ENCODE measurements at regions not wholly inside any gene's neighbourhood (a gene's known extent, or its start where the extent isn't known, plus 50 kb on each side); places are given as distances from the start of the nearest gene placed in this dataset.
"Not testable (repeated sequence)": the region's sequence is repeated elsewhere in the genome, so short reads cannot be mapped to it uniquely, and the experiment has no call there.

- no peak for DNase-seq (ENCODE audit: low spot score in 2 of 2)
- intact Hi-C loops (cut with DNase I; ENCODE audit: low total_unique reads): no loop called here
- no peak overlapping the region for H3K4me3 ChIP-seq (ENCODE audit: low read depth, poor library complexity, severe bottlenecking)
- TF ChIP-seq CTCF (IDR thresholded peaks at IDR 0.05): no peak
- no peak for TF ChIP-seq POLR2A (IDR thresholded peaks at IDR 0.05)
- WGBS, 2 donors: 95 to 98% methylated on average over 1 of the region's 1 CpG
These were observed 239.0 kb upstream of the PTGER4 start for GRCh38 chr5:40440746-40441145.

- DNase-seq (ENCODE audit: low spot score in 2 of 2); H3K4me3 ChIP-seq (ENCODE audit: low read depth, poor library complexity, severe bottlenecking); intact Hi-C loops (cut with DNase I; ENCODE audit: low total_unique reads): not testable (repeated sequence)
- 96 to 100% methylated on average over 3 of the region's 3 CpGs for WGBS, 2 donors
These were observed 240.6 kb upstream of the PTGER4 start for GRCh38 chr5:40439103-40439502.

GRCh38 chr5:40438646-40439045, 241.1 kb upstream of the PTGER4 start:
- DNase-seq (ENCODE audit: low spot score in 2 of 2); intact Hi-C loops (cut with DNase I; ENCODE audit: low total_unique reads); H3K4me3 ChIP-seq (ENCODE audit: low read depth, poor library complexity, severe bottlenecking): not testable (repeated sequence)
- 95 to 99% methylated on average over 12 to 13 of the region's 26 CpGs for WGBS, 2 donors

- TF ChIP-seq POLR2A (IDR thresholded peaks at IDR 0.05) (no peak), CTCF (IDR thresholded peaks at IDR 0.05) (no peak)
- intact Hi-C loops (cut with DNase I; ENCODE audit: low total_unique reads): no loop called here
- 73 to 78% methylated on average over 4 of the region's 4 CpGs for WGBS, 2 donors
- DNase-seq (ENCODE audit: low spot score in 2 of 2): no peak
- no peak overlapping the region for H3K4me3 ChIP-seq (ENCODE audit: low read depth, poor library complexity, severe bottlenecking)
These were observed 242.3 kb upstream of the PTGER4 start for GRCh38 chr5:40437452-40437861.

GRCh38 chr5:40436535-40437237, 243.0 kb upstream of the PTGER4 start:
- no peak for DNase-seq (ENCODE audit: low spot score in 2 of 2)
- 78 to 82% methylated on average over 9 of the region's 9 CpGs for WGBS, 2 donors
- H3K4me3 ChIP-seq (ENCODE audit: low read depth, poor library complexity, severe bottlenecking): no peak overlapping the region
- intact Hi-C loops (cut with DNase I; ENCODE audit: low total_unique reads): no loop called here
- TF ChIP-seq POLR2A (IDR thresholded peaks at IDR 0.05) (no peak), CTCF (IDR thresholded peaks at IDR 0.05) (no peak)

GRCh38 chr5:40435706-40436105, 244.0 kb upstream of the PTGER4 start:
- 88 to 92% methylated on average over 4 of the region's 4 CpGs for WGBS, 2 donors
- intact Hi-C loops (cut with DNase I; ENCODE audit: low total_unique reads); H3K4me3 ChIP-seq (ENCODE audit: low read depth, poor library complexity, severe bottlenecking); DNase-seq (ENCODE audit: low spot score in 2 of 2): not testable (repeated sequence)

GRCh38 chr5:40432836-40433235, 246.9 kb upstream of the PTGER4 start:
- no peak for DNase-seq (ENCODE audit: low spot score in 2 of 2)
- no peak overlapping the region for H3K4me3 ChIP-seq (ENCODE audit: low read depth, poor library complexity, severe bottlenecking)
- no peak for TF ChIP-seq CTCF (IDR thresholded peaks at IDR 0.05)
- no peak for TF ChIP-seq POLR2A (IDR thresholded peaks at IDR 0.05)
- WGBS, 2 donors: 94 to 95% methylated on average over 1 of the region's 1 CpG
- intact Hi-C loops (cut with DNase I; ENCODE audit: low total_unique reads): no loop called here
